ENCODE measurements at regions not wholly inside any gene's neighbourhood (a gene's known extent, or its start where the extent isn't known, plus 50 kb on each side); places are given as distances from the start of the nearest gene placed in this dataset.

- DNase-seq: no peak
Measured at GRCh38 chr12:93107514-93108312, 178.6 kb upstream of the EEA1 start.

DNA sequence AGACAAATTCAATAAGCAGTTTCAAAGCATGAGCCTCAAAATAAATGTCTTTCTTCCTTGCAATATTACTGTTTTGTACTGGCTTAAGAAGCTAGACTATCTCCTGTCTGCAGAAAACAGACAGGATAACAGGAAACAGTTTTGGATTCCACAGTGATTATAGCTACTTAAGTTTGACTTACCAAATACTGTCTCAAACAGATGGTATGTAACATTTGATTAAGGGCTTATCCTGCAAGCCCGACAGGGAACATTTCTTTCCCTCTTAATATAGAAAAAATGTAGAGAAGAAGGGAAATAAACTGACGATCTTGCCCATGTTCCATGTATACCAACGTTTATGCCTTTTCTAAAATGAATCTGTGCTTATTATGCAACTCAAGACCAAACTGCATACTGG lies 179.9 kb upstream of the EEA1 start:
- DNase-seq: no peak

GRCh38 chr12:93109551-93110203 lies 180.6 kb upstream of the EEA1 start:
- DNase-seq: no peak

DNA sequence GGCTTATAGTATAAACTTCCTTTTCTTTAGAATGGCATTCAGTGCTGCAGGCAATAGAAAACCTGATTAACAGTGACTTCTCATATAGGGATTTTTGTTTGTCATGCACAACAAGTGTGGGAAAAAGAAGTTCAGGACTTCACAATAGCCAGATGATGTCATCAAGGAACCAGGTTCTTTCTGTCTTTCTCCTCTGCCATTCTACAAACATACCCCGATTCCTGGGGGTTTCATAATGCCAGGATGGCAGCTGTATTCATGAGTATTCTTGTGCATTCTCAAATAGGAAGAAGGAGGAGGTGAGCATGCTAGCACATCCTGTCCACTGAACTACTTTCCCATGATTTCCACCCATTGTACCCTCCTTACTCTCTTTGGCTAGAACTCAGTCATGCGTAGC lies 182.7 kb upstream of the EEA1 start:
- DNase-seq: no peak

- DNase-seq: no peak
Measured at GRCh38 chr12:93113317-93114006, 184.4 kb upstream of the EEA1 start.

- DNase-seq: no peak
Measured at GRCh38 chr12:93115198-93115601, 186.1 kb upstream of the EEA1 start.

- no peak for DNase-seq
Measured at GRCh38 chr12:93115646-93116045, 186.6 kb upstream of the EEA1 start.

DNA sequence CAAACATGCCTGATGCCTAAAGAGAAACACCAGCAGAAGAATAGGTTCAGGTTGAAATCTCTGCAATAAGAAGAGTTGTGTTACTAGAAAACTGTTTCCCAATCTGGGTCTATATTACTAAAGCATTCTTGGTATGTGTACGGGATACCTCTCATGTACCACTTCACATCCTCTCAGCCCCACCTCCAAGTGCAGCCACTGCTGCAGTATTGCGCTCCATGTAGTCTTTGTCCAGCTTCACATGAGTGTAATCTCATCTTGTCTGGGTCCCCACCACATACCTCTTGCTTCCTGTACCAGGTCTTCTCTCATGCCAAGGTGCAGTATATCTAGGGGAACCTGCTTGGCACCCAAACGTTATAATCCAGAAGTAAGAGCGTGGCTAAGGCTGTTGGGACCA lies 187.5 kb upstream of the EEA1 start:
- DNase-seq: no peak

GRCh38 chr12:93121729-93122488 lies 192.8 kb upstream of the EEA1 start:
- DNase-seq: no peak

DNA sequence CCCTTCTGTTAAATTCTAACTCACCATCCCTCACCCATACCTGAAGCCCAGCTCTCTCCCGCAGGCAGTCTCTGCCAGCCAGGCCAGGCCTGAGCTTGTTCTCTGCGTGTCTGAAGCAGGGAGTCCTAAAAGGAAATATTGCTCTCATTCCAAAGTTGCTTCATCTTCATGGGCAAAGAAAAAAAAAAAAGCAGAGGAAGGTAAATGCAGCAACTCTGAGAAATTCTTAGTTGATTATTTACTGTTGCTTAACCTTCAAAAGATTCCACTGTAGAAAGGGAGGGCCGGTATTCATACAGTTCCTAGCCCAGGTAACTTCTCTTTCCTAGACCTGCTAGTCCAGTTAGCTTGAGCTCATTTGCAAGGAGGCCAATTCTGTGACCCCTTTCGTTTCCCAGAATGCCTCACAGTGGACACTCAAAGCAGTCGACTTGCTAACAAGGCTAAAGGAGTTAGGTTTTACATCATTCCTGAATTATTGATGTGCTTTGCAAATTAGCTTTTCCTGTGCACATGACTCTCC lies 193.5 kb upstream of the EEA1 start:
- DNase-seq: no peak

DNA sequence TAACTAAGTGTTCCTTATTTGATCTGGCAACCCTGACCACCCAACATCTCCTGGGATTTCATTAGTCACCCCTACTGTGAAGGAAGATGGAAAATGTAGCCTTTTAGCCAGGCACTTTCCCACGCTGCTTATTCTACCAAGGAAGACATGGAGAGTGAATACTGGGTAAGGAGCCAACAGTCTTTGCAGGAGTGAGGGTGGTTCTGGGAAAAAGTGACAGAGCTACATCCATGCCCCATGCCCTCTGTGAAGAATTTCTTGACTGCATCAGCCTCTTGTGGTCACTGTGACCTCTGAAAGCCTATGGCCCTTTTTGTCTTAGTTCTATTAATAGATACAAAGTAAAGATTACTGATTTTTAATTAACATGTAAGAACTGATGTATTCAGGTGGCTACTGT lies 196.0 kb upstream of the EEA1 start:
- DNase-seq: no peak

GRCh38 chr12:93126069-93126474 lies 197.0 kb upstream of the EEA1 start:
- DNase-seq: no peak

DNA sequence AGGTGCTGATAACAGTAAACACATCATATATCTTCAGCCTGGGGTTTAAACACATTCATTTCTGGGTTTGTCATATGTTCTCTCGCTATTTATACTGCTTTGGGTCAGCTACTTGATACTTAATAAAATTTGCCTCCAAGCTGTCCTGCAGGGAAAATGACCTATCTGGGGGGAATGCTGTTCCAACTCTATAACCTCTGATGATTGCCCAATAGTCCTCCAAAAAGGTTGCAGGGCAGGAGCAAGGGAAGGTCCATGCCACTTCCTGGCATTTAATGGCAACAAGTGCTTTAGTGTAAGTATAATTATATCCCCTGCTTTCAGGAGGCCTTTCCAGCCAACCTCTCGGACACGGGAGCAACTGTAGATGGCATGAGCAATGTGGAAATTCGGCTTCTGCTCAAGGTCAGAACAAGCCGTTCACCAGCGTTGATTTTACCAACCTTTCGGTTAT lies 198.0 kb upstream of the EEA1 start:
- no peak for DNase-seq

GRCh38 chr12:93127582-93128331 lies 198.7 kb upstream of the EEA1 start:
- peak; percentile 66 for DNase-seq

DNA sequence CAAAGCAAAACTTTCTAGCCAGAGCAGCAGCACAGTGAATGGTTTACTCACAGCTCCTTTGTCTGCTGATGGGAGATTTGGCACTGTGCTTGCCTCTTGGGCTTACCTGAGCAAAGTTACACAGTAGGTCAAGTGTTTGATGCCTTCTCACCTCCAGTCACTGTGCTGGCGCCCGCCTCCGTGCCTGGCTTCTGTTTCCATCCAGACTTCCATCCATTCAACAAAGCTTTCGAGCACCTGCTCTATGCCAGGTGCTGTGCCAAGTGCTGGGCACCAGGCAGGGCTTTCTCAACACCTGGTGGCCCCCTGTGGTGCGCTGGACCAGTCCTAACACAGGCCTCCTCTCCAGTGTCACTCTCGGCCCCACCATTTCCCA lies 199.2 kb upstream of the EEA1 start:
- DNase-seq: peak; percentile 48

DNA sequence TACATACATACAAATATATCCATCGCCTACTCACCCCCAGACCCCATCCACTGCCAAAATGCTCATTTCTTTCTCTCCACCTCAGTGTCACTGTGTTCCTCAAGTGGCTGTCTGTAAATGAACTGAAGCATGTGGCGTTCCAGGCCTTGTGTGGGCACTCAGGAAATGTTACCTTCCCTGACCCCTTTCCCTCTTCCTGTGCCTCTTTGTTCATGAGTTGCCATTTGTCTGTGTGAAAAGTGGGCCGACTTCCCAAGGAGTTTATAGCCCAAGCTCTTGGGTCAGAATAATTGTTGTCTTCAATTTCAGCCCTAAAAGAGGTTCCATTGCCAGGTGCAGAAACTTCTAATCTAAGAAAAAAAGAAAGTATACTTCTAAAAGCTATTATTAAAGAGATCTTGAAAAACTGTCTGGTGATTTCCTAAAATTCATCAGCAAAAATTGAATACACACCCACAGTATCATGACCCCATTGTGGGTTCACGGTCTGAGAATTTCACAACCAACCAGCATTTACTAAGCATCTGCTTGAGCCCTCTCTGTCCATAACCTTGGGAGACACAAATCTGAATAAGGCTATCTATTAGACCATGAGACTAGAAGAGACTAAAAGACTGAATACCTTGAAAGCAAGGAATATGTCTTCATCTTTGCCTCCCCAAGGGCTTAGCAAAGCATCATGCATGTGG lies 201.4 kb upstream of the EEA1 start:
- DNase-seq: no peak

DNA sequence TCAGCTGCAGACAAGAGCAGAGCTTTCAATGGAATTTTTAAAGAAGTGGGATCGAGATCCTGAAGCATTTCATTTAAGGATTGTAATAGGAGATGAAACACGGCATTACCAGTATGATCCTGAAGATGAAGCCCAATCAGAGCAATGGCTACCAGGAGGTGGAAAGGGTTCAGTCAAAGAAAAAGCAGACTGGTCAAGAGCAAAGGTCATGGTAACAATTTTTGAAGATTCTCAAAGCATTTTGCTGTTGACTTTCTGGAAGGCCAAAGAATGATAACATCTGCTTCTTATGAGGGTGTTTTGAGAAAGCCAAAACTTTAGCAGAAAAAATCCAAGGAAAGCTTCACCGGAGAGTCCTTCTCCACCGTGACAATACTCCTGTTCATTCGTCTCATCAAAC lies 204.3 kb upstream of the EEA1 start:
- DNase-seq: no peak

DNA sequence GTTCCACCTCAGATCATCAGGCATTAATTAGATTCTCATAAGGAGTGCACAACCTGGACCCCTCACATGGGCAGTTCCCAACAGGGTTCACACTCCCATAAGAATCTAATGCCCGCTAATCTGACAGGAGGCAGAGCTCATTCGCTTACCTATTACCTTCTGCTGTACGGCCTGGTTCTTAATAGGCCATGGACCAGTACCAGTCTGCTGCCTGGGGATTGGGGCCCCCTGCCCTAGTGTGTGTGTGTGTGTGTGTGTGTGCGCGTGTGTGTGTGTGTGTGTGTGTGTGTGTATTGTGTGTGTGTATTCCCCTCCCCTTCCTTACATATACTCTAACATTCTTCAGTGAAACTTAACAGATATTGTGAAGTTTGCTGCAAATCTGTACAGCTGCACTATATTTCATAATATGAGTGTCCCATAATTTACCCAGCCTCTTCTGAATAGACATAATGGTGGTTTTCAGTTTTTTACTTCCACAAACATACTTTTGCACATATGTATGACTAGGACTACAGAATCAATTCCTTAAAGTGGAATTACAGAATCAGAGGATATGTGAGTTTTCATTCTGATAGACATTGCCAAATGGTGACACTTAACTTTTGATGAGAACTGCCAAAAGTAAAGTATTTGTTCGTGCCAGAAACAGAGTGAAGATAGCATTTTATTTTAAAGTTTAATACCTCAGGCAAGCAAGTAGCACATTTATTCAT lies 205.2 kb upstream of the EEA1 start:
- no peak for DNase-seq

DNA sequence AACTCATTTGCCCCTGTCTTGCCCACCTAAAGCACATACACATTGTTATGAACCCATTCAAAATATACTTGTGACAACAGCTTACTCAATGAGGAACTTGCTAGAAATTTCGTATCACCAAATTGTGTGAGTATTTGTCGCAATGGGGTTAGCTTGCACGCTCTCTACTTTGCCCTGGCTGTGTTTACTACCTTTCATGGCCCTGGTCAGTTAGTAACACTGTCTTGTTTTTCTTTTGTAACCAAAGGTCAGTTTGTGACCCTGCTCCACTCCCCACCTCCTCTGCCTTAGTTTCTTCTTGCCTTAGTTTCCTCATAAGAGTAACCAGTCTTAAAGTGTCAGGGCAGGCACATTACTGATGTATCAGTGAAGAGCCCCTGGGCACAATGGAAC lies 205.8 kb upstream of the EEA1 start:
- no peak for DNase-seq

GRCh38 chr12:93135286-93136239 lies 206.5 kb upstream of the EEA1 start:
- no peak for DNase-seq

Data from NCI-H2171 treated with DMSO at 0.1 percent for 48 hours (cell line).